Tibial nerve (tissue), 4 donors: ENCODE measurements at regions not wholly inside any gene's neighbourhood (a gene's known extent, or its start where the extent isn't known, plus 50 kb on each side); places are given as distances from the start of the nearest gene placed in this dataset.

Experiments
- DNase-seq, 2 donors: peaks; one replicate each; pipeline ENCODE4 v3.0.0-alpha.2; 2019; ENCODE audit warnings: low spot score in 2 of 2
- H3K27ac ChIP-seq, 4 donors: fragments of 200-600 bp; sonication (generic) in 3 of 4; one replicate each; pipeline ENCODE4 v1.5.1; 2017 to 2019; ENCODE audit warnings: mild to moderate bottlenecking in 1 of 4
- H3K27me3 ChIP-seq, 2 donors: fragments of 200-600 bp; sonication (generic) in 1 of 2; one replicate each; pipeline versions ENCODE4 v1.5.1 to v1.6.0; 2017 to 2019
- H3K36me3 ChIP-seq, 3 donors: fragments of 200-600 bp; sonication (generic); one replicate each; pipeline ENCODE4 v1.5.1; 2018 to 2019
- H3K4me1 ChIP-seq, 4 donors: fragments of 200-600 bp; sonication (generic) in 3 of 4; one replicate each; pipeline ENCODE4 v1.5.1; 2017 to 2019
- H3K4me3 ChIP-seq, 4 donors: fragments of 200-600 bp; sonication (generic) in 3 of 4; one replicate each; pipeline ENCODE4 v1.5.1; 2017 to 2019; ENCODE audit warnings: mild to moderate bottlenecking in 1 of 4, moderate library complexity in 1 of 4
- H3K9me3 ChIP-seq, 4 donors: fragments of 200-600 bp; sonication (generic) in 3 of 4; one replicate each; pipeline ENCODE4 v1.5.1; 2017 to 2019
- EP300 ChIP-seq, 2 donors: sonication (generic); formaldehyde crosslinking; IDR thresholded peaks; one replicate each; pipeline ENCODE4 v1.6.1; 2017; ENCODE audit warnings: antibody characterized with exemption in 2 of 2, mild to moderate bottlenecking in 1 of 2
- POLR2A ChIP-seq, 2 donors: fragments of 450-650 bp; IDR thresholded peaks; one replicate each; pipeline ENCODE4 v1.6.1; 2017; ENCODE audit warnings: antibody characterized with exemption in 2 of 2, mild to moderate bottlenecking in 2 of 2, moderate library complexity in 2 of 2
- WGBS, 2 donors: methylation state at CpG; one replicate each; pipeline ENCODE4 v1.1.5; 2018; 5-methylcytosine and 5-hydroxymethylcytosine counted together
- TF ChIP-seq, protein P1 (sequence below), 5 experiments: fragments of 200-600 bp in 3 of 5; fragments of 450-650 bp in 2 of 5; sonication (generic) in 3 of 5; IDR thresholded peaks; one replicate each; pipeline ENCODE4 v1.5.1; 2016 to 2019; ENCODE audit warnings: antibody characterized with exemption in 5 of 5, mild to moderate bottlenecking in 3 of 5, moderate library complexity in 2 of 5

DNA sequence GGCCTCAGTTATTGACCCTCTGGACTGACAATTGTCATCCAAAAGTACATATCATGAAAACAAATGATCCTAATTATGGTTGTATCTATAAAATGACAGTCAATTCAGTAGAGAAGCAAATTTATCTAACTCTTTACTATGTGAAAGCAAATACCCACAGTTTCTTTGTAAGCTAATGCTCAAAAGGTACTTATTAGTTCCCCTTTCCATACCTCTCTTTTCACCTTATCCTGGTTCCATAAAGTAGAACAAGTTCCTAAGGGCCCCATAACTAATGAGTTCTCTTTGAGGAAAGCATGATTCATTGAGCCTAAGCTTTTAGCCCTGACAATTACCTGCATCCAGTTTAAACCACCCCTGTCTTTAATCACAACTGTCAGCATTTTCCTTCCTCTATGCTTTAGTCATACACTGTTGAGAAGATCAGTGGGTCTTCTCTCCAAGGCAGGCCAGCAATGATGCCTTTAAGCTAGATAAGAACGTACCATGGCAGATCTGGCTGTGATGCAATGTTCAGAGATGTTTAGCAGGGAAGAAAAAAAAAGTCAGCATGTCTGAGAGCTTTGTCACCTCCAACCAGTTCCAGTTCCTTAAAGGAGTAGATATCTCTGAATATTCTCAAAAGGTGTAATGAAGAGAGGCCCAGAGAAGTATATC is 179.7 kb upstream of the RASGEF1B start:
- Histone ChIP-seq H3K27ac (no peak overlapping the region), H3K9me3 (no peaks in the 10 kb centered on the region), H3K4me3 (no peak overlapping the region), H3K27me3 (no peaks in the 10 kb centered on the region), H3K36me3 (no peaks in the 10 kb centered on the region), H3K4me1 (peaks cover 0 to 25% (median 9%) of the 10 kb centered on the region in 4 donors)
- 64 to 68% methylated on average over 1 of the region's 1 CpG for WGBS, 2 donors
- TF ChIP-seq, protein P1, sequence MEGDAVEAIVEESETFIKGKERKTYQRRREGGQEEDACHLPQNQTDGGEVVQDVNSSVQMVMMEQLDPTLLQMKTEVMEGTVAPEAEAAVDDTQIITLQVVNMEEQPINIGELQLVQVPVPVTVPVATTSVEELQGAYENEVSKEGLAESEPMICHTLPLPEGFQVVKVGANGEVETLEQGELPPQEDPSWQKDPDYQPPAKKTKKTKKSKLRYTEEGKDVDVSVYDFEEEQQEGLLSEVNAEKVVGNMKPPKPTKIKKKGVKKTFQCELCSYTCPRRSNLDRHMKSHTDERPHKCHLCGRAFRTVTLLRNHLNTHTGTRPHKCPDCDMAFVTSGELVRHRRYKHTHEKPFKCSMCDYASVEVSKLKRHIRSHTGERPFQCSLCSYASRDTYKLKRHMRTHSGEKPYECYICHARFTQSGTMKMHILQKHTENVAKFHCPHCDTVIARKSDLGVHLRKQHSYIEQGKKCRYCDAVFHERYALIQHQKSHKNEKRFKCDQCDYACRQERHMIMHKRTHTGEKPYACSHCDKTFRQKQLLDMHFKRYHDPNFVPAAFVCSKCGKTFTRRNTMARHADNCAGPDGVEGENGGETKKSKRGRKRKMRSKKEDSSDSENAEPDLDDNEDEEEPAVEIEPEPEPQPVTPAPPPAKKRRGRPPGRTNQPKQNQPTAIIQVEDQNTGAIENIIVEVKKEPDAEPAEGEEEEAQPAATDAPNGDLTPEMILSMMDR (IDR thresholded peaks at IDR 0.05): no peak
- TF ChIP-seq EP300 (IDR thresholded peaks at IDR 0.05): no peak
- no peak for TF ChIP-seq POLR2A (IDR thresholded peaks at IDR 0.05)
- no peak for DNase-seq

GRCh38 chr4:81650606-81651242 is 179.0 kb upstream of the RASGEF1B start:
- no peak for TF ChIP-seq EP300 (IDR thresholded peaks at IDR 0.05)
- no peak for TF ChIP-seq POLR2A (IDR thresholded peaks at IDR 0.05)
- TF ChIP-seq, protein P1 (IDR thresholded peaks at IDR 0.05): no peak
- Histone ChIP-seq H3K4me1 (peaks cover 0 to 25% (median 9%) of the 10 kb centered on the region in 4 donors), H3K9me3 (no peaks in the 10 kb centered on the region), H3K27me3 (no peaks in the 10 kb centered on the region), H3K4me3 (no peak overlapping the region), H3K27ac (no peak overlapping the region), H3K36me3 (no peaks in the 10 kb centered on the region)
- 53% methylated on average over 3 of the region's 3 CpGs for WGBS, 2 donors
- no peak for DNase-seq

- no peak for DNase-seq
- peaks cover 0 to 25% (median 9%) of the 10 kb centered on the region in 4 donors for H3K4me1 ChIP-seq
- H3K9me3 ChIP-seq: no peaks in the 10 kb centered on the region
- peak overlapping the region in 2 of 4 donors; percentile 1 to 14 for H3K27ac ChIP-seq
- no peak overlapping the region for H3K4me3 ChIP-seq
- H3K27me3 ChIP-seq: no peaks in the 10 kb centered on the region
- 26 to 30% methylated on average over 4 of the region's 4 CpGs for WGBS, 2 donors
- TF ChIP-seq POLR2A (IDR thresholded peaks at IDR 0.05): no peak
- TF ChIP-seq, protein P1 (IDR thresholded peaks at IDR 0.05): no peak
- no peak for TF ChIP-seq EP300 (IDR thresholded peaks at IDR 0.05)
- no peaks in the 10 kb centered on the region for H3K36me3 ChIP-seq
Measured at GRCh38 chr4:81648576-81649275, 177.0 kb upstream of the RASGEF1B start.

DNA sequence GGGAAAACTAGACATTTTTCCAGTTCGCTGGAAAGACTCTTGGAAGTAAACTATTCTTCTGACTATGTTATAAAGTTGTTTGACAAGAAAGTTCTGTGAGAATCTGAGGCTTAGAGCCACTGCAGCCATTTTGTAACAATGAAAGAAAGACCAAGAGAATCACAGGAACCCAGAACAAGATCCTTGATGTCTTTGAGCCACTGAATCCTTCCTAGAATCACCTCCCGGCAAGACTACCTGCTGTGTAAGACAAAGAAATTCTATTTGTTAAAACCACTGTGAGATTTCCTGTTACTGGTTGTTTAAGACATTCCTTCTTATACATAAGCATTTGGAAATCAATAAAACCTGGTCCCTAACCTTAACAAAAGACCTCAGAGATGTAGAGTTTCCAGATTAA is 175.7 kb upstream of the RASGEF1B start:
- TF ChIP-seq POLR2A (IDR thresholded peaks at IDR 0.05): no peak
- no peak for TF ChIP-seq EP300 (IDR thresholded peaks at IDR 0.05)
- TF ChIP-seq, protein P1 (IDR thresholded peaks at IDR 0.05): no peak
- 78 to 88% methylated on average over 2 of the region's 2 CpGs for WGBS, 2 donors
- no peak overlapping the region for H3K27ac ChIP-seq
- H3K27me3 ChIP-seq: no peaks in the 10 kb centered on the region
- peaks cover 0 to 16% (median 8%) of the 10 kb centered on the region in 4 donors for H3K4me1 ChIP-seq
- no peak overlapping the region for H3K4me3 ChIP-seq
- DNase-seq: no peak
- H3K36me3 ChIP-seq: no peaks in the 10 kb centered on the region
- H3K9me3 ChIP-seq: no peaks in the 10 kb centered on the region

- WGBS, 2 donors: 74 to 76% methylated on average over 3 of the region's 3 CpGs
- Histone ChIP-seq H3K4me1 (no peaks in the 10 kb centered on the region), H3K9me3 (no peaks in the 10 kb centered on the region), H3K27me3 (no peaks in the 10 kb centered on the region), H3K4me3 (no peak overlapping the region), H3K27ac (no peak overlapping the region), H3K36me3 (no peaks in the 10 kb centered on the region)
- TF ChIP-seq POLR2A (IDR thresholded peaks at IDR 0.05) (no peak), EP300 (IDR thresholded peaks at IDR 0.05) (no peak)
- no peak for DNase-seq
Measured at GRCh38 chr4:81642543-81642942, 170.8 kb upstream of the RASGEF1B start.
